DMS153 treated with DMSO at 0.1 percent for 48 hours (cell line): ENCODE measurements at regions not wholly inside any gene's neighbourhood (a gene's known extent, or its start where the extent isn't known, plus 50 kb on each side); places are given as distances from the start of the nearest gene placed in this dataset.

Experiments
- DNase-seq: peaks from one replicate; lab custom pipeline; 2025; ENCODE audit not compliant: unreplicated experiment; lab: John Stamatoyannopoulos, UW

GRCh38 chr4:123455360-123455759 is 58.8 kb downstream of the SPRY1 start:
- DNase-seq = no peak

GRCh38 chr4:123462007-123462406 is 65.4 kb downstream of the SPRY1 start:
- DNase-seq = no peak

GRCh38 chr4:123463869-123464268 is 67.3 kb downstream of the SPRY1 start:
- no peak for DNase-seq

GRCh38 chr4:123465416-123465815 is 68.8 kb downstream of the SPRY1 start:
- no peak for DNase-seq

- DNase-seq = no peak
These were observed 69.6 kb downstream of the SPRY1 start for GRCh38 chr4:123466080-123466785.

GRCh38 chr4:123468479-123469031 is 72.0 kb downstream of the SPRY1 start:
- DNase-seq = no peak

GRCh38 chr4:123469245-123469644 is 72.7 kb downstream of the SPRY1 start:
- no peak for DNase-seq

GRCh38 chr4:123469696-123470095 is 73.1 kb downstream of the SPRY1 start:
- no peak for DNase-seq

- DNase-seq = no peak
These were observed 74.0 kb downstream of the SPRY1 start for GRCh38 chr4:123470640-123471039.

- DNase-seq = no peak
These were observed 75.2 kb downstream of the SPRY1 start for GRCh38 chr4:123471655-123472369.

- DNase-seq = no peak
These were observed 78.2 kb downstream of the SPRY1 start for GRCh38 chr4:123474817-123475216.

GRCh38 chr4:123476089-123476488 is 79.5 kb downstream of the SPRY1 start:
- no peak for DNase-seq

- DNase-seq = no peak
These were observed 81.2 kb downstream of the SPRY1 start for GRCh38 chr4:123477711-123478209.

GRCh38 chr4:123478859-123479345 is 82.3 kb downstream of the SPRY1 start:
- no peak for DNase-seq

- DNase-seq = no peak
These were observed 83.3 kb downstream of the SPRY1 start for GRCh38 chr4:123479944-123480343.

- DNase-seq = no peak
These were observed 84.3 kb downstream of the SPRY1 start for GRCh38 chr4:123480706-123481418.

- no peak for DNase-seq
These were observed 85.1 kb downstream of the SPRY1 start for GRCh38 chr4:123481717-123482116.

- peak; percentile 41 for DNase-seq
These were observed 87.8 kb downstream of the SPRY1 start for GRCh38 chr4:123484291-123484926.

- no peak for DNase-seq
These were observed 89.0 kb downstream of the SPRY1 start for GRCh38 chr4:123485601-123486000.

- DNase-seq = no peak
These were observed 92.3 kb downstream of the SPRY1 start for GRCh38 chr4:123488916-123489315.

GRCh38 chr4:123495530-123495929 is 98.9 kb downstream of the SPRY1 start:
- DNase-seq = no peak
